ENCODE measurements at regions not wholly inside any gene's neighbourhood (a gene's known extent, or its start where the extent isn't known, plus 50 kb on each side); places are given as distances from the start of the nearest gene placed in this dataset.

GRCh38 chr4:19823781-19824180 is 427.9 kb upstream of the SLIT2 start:
- no peak overlapping the region for H3K27ac ChIP-seq
- ChIA-PET POLR2A (ENCODE audit: low non-redundant PET) (interaction anchor here (0.6 kb wide), 1 partner anchor 70 kb away, joined by 3 read pairs; no protein-coding TSS in a partner anchor), CTCF (no interaction called here)
- no peak for TF ChIP-seq CTCF (conservative IDR thresholded peaks at IDR 0.05; ENCODE audit: low read depth)
- DNase-seq (ENCODE audit: low spot score): no peak

GRCh38 chr4:19819737-19820136 is 432.0 kb upstream of the SLIT2 start:
- ChIA-PET POLR2A (ENCODE audit: low non-redundant PET) (no interaction called here), CTCF (interaction anchor here (0.5 kb wide), 1 partner anchor 232 kb away, joined by 3 read pairs; no protein-coding TSS in a partner anchor)
- no peak overlapping the region for H3K27ac ChIP-seq
- TF ChIP-seq CTCF (conservative IDR thresholded peaks at IDR 0.05; ENCODE audit: low read depth): no peak
- no peak for DNase-seq (ENCODE audit: low spot score)

- DNase-seq (ENCODE audit: low spot score): no peak
- no peak for TF ChIP-seq CTCF (conservative IDR thresholded peaks at IDR 0.05; ENCODE audit: low read depth)
- POLR2A ChIA-PET (ENCODE audit: low non-redundant PET): no interaction called here
- CTCF ChIA-PET: interaction anchor here (0.7 kb wide), 1 partner anchor 41 kb away, joined by 3 read pairs; no protein-coding TSS in a partner anchor
- no peak overlapping the region for H3K27ac ChIP-seq
Observed at GRCh38 chr4:19809989-19810388, 441.7 kb upstream of the SLIT2 start.

GRCh38 chr4:19807505-19807904 is 444.2 kb upstream of the SLIT2 start:
- peak; percentile 8 for DNase-seq (ENCODE audit: low spot score)
- H3K27ac ChIP-seq: no peak overlapping the region
- ChIA-PET POLR2A (ENCODE audit: low non-redundant PET) (no interaction called here), CTCF (no interaction called here)
- TF ChIP-seq CTCF (conservative IDR thresholded peaks at IDR 0.05; ENCODE audit: low read depth): no peak

GRCh38 chr4:19806865-19807264 is 444.8 kb upstream of the SLIT2 start:
- ChIA-PET POLR2A (ENCODE audit: low non-redundant PET) (no interaction called here), CTCF (no interaction called here)
- no peak overlapping the region for H3K27ac ChIP-seq
- no peak for DNase-seq (ENCODE audit: low spot score)
- TF ChIP-seq CTCF (conservative IDR thresholded peaks at IDR 0.05; ENCODE audit: low read depth): no peak

GRCh38 chr4:19803406-19803805 is 448.3 kb upstream of the SLIT2 start:
- no peak overlapping the region for H3K27ac ChIP-seq
- ChIA-PET POLR2A (ENCODE audit: low non-redundant PET) (no interaction called here), CTCF (no interaction called here)
- DNase-seq (ENCODE audit: low spot score): no peak
- TF ChIP-seq CTCF (conservative IDR thresholded peaks at IDR 0.05; ENCODE audit: low read depth): no peak

- no peak overlapping the region for H3K27ac ChIP-seq
- ChIA-PET POLR2A (ENCODE audit: low non-redundant PET) (no interaction called here), CTCF (no interaction called here)
- TF ChIP-seq CTCF (conservative IDR thresholded peaks at IDR 0.05; ENCODE audit: low read depth): no peak
- DNase-seq (ENCODE audit: low spot score): no peak
Observed at GRCh38 chr4:19793831-19794230, 457.9 kb upstream of the SLIT2 start.
